GM12865 (cell line): ENCODE measurements at regions not wholly inside any gene's neighbourhood (a gene's known extent, or its start where the extent isn't known, plus 50 kb on each side); places are given as distances from the start of the nearest gene placed in this dataset.

Source experiments
- DNase-seq: peaks from one replicate; pipeline ENCODE4 v3.0.0; 2010; ENCODE audit warnings: low read depth
- H3K4me3 ChIP-seq: 2 replicates; pipeline ENCODE4 v1.5.1; 2011; ENCODE audit warnings: mild to moderate bottlenecking, low read depth, low read length, control low read depth
- CTCF ChIP-seq: IDR thresholded peaks from 2 replicates; pipeline ENCODE4 v1.5.1; 2011; ENCODE audit warnings: low read length, control low read depth, low read depth, inconsistent platforms; ENCODE audit not compliant: insufficient read depth; ENCODE audit errors: missing control alignments

- DNase-seq = peak; percentile 16
- no peak overlapping the region for H3K4me3 ChIP-seq
- no peak for TF ChIP-seq CTCF
These were observed 325.9 kb downstream of the FSIP2 start for GRCh38 chr2:186064507-186064906.

- DNase-seq = no peak
- TF ChIP-seq CTCF = no peak
- no peak overlapping the region for H3K4me3 ChIP-seq
These were observed 326.9 kb downstream of the FSIP2 start for GRCh38 chr2:186065491-186065890.

GRCh38 chr2:186068139-186068801, 329.7 kb downstream of the FSIP2 start:
- no peak for TF ChIP-seq CTCF
- no peak overlapping the region for H3K4me3 ChIP-seq
- DNase-seq = no peak

- DNase-seq = no peak
- no peak overlapping the region for H3K4me3 ChIP-seq
- TF ChIP-seq CTCF = no peak
These were observed 331.1 kb downstream of the FSIP2 start for GRCh38 chr2:186069676-186070075.

GRCh38 chr2:186085226-186085625, 346.6 kb downstream of the FSIP2 start:
- H3K4me3 ChIP-seq = no peak overlapping the region
- DNase-seq = no peak
- no peak for TF ChIP-seq CTCF

- H3K4me3 ChIP-seq = no peak overlapping the region
- TF ChIP-seq CTCF = no peak
These were observed 354.6 kb downstream of the FSIP2 start for GRCh38 chr2:186093174-186093573.

GRCh38 chr2:186098821-186099220, 360.2 kb downstream of the FSIP2 start:
- no peak overlapping the region for H3K4me3 ChIP-seq
- TF ChIP-seq CTCF = no peak
- DNase-seq = no peak

More at GRCh38 chr2:186093174-186093573, 354.6 kb downstream of the FSIP2 start:
- DNase-seq = no peak
